ENCODE measurements at regions not wholly inside any gene's neighbourhood (a gene's known extent, or its start where the extent isn't known, plus 50 kb on each side); places are given as distances from the start of the nearest gene placed in this dataset.

DNA sequence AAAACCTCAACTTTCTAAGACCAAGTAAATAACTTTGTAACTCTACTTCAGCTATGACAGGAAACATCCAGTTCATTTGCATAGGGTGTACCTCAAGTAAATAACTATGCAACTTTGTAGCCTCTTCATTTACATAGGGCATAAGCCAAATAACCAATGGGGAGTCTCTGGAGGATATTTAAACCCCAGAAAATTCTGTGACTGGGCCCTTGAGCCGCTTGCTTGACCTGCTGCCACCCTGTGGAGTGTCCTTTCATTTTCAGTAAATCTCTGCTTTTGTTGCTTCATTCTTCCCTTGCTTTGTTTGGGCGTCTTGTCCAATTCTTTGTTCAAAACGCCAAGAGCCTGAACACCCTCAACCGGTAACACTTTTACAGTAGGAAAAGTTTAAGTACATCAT is 1112.7 kb upstream of the NRXN1 start:
- no peak for TF ChIP-seq CTCF (IDR thresholded peaks at IDR 0.05 in 2 of 3, conservative IDR thresholded peaks at IDR 0.05 in 1 of 3; ENCODE audit: control insufficient read depth in 2 of 3, extremely low read depth in 1 of 3, insufficient read depth in 1 of 3, low read depth in 3 of 3, low read length in 3 of 3)
- no peak for TF ChIP-seq KAT2A (conservative IDR thresholded peaks at IDR 0.05; ENCODE audit: control insufficient read depth, low read depth, low read length)
- TF ChIP-seq JUND (IDR thresholded peaks at IDR 0.05; ENCODE audit: low read depth, low read length) = no peak
